Muscle of leg (tissue), 3 donors: ENCODE measurements at regions not wholly inside any gene's neighbourhood (a gene's known extent, or its start where the extent isn't known, plus 50 kb on each side); places are given as distances from the start of the nearest gene placed in this dataset.
"Not testable (repeated sequence)": the region's sequence is repeated elsewhere in the genome, so short reads cannot be mapped to it uniquely, and the experiment has no call there.

Source experiments
- DNase-seq: peaks from one replicate; pipeline ENCODE4 v3.0.0; 2013
- H3K27ac ChIP-seq: one replicate; pipeline ENCODE4 v1.5.1; 2013; ENCODE audit warnings: mild to moderate bottlenecking, low read length, control low read depth
- H3K27me3 ChIP-seq: one replicate; pipeline ENCODE4 v1.6.1; 2013; ENCODE audit warnings: low read length; ENCODE audit not compliant: control insufficient read depth, insufficient read depth
- H3K36me3 ChIP-seq: one replicate; pipeline ENCODE4 v1.6.1; 2013; ENCODE audit warnings: low read length; ENCODE audit not compliant: control insufficient read depth, insufficient read depth
- H3K4me1 ChIP-seq: one replicate; pipeline ENCODE4 v1.6.1; 2013; ENCODE audit warnings: low read length; ENCODE audit not compliant: control insufficient read depth, insufficient read depth
- H3K4me3 ChIP-seq: one replicate; pipeline ENCODE4 v1.5.1; 2013; ENCODE audit warnings: low read length, control low read depth
- H3K9me3 ChIP-seq: replicated peaks from 2 replicates; pipeline ENCODE4 v1.6.1; 2013; ENCODE audit warnings: low read depth, low read length; ENCODE audit not compliant: control insufficient read depth
- WGBS: methylation state at CpG from one replicate; pipeline ENCODE4 v1.1.5; 2013; ENCODE audit warnings: missing lambda C conversion rate; ENCODE audit not compliant: insufficient coverage; 5-methylcytosine and 5-hydroxymethylcytosine counted together

DNA sequence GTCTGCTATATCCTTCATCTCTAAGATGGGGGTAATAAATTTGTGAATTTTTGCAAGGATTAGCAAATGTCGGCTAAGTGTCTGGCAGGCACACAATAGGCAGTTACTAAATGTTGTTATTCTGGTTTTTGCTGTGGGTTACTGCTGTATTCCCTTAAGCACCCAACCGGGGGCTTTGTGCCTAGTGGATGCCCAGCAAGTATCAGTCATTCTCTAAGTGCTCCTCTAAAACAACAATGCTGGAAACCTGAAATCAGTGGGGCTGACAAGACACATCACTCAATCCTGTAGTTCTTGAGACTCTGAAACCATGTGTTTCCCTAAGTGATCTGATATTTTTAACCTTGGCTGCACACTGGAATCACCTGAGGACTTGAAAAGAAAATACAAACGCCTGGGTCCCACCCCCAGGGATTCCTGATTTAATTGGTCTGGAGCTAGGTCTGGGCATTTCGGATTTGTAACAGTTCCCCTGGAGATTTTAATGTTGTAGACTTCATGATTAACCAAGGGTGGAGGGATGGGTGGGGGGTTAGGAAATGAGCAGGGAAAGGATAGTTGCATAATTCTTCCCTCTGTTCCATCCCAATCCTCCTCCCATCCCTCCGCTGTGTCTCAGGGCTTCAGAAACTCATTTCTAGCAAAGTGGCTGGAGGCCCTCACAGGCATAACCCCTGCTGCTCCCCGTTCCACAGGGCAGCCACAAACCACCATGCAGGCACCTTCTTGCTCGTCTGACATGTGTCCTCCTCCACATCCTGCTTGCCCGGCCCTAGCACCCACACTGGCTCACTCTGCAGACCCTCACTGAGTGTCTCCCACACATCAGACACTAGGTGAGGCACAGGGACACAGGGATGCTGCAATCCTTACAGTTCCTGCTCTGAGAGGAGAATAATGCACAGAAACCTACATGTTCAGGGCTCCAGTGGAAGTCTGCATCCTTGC is 61.7 kb upstream of the LYRM9 start:
- Histone ChIP-seq H3K4me3 (no peak overlapping the region), H3K36me3 (no peaks in the 10 kb centered on the region), H3K27me3 (peaks cover 5% of the 10 kb centered on the region), H3K9me3 (no peaks in the 10 kb centered on the region), H3K27ac (no peak overlapping the region), H3K4me1 (no peaks in the 10 kb centered on the region)
- WGBS = 37% methylated on average over 6 of the region's 8 CpGs
- no peak for DNase-seq

DNA sequence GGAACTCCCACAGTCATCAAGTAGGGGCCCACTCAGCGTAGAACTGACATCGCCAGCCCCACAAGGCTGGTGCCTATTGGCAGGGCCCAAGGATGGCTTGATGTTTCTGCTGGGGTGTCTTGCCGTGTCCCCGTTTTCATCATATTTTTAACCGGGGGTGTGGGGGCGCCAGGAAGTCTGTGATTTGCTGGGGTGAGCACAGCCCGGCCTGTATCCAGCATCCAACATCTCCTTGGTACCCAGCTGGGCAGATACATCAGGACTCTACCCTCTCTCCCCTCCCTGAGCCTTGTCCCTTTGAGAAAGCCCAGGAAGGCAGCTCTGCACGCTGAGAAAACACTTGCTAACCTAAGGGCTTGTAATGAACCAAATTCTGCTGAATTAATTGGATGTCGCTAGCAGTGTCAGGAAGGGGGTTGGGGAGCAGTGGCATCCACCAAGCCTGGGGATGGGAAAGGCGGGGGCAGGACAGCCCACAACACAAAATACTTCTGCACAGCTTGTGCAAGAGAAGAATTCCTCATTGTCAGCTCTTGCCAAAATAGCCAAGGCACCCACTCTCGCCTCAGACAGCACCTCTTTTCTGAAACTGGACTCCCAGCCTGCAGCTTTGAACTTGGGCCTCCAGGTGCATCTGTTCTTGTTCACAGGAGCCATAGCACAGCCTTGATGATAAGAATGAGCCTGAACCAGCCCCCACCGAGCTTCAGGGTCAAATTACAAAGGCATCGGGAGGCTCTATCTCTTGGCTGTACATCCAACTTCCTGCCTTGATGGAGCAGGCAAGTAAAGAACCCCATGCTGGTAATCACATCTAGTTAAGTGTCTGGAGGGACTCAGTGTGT is 63.7 kb upstream of the LYRM9 start:
- Histone ChIP-seq H3K4me1 (no peaks in the 10 kb centered on the region), H3K27ac (no peak overlapping the region), H3K27me3 (peaks cover 5% of the 10 kb centered on the region), H3K9me3 (no peaks in the 10 kb centered on the region), H3K4me3 (no peak overlapping the region), H3K36me3 (no peaks in the 10 kb centered on the region)
- 73% methylated on average over 11 of the region's 13 CpGs for WGBS
- no peak for DNase-seq

DNA sequence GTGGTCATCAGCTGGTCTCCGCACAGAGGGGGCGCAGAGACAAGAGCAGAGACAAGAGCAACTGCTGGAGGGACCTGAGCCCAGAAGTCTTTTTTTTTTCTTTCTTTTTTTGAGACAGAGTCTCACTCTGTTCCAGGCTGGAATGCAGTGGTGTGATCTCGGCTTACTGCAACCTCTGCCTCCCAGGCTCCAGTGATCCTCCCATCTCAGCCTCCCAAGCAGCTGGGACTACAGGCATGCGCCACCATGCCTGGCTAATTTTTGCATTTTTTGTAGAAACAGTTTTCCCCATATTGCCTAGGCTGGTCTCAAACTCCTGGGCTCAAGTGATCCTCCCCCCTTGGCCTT is 64.3 kb upstream of the LYRM9 start:
- H3K27me3 ChIP-seq, DNase-seq, H3K27ac ChIP-seq, H3K4me3 ChIP-seq, H3K36me3 ChIP-seq, H3K4me1 ChIP-seq, H3K9me3 ChIP-seq: not testable (repeated sequence)
- WGBS = 64% methylated on average over 2 of the region's 4 CpGs

DNA sequence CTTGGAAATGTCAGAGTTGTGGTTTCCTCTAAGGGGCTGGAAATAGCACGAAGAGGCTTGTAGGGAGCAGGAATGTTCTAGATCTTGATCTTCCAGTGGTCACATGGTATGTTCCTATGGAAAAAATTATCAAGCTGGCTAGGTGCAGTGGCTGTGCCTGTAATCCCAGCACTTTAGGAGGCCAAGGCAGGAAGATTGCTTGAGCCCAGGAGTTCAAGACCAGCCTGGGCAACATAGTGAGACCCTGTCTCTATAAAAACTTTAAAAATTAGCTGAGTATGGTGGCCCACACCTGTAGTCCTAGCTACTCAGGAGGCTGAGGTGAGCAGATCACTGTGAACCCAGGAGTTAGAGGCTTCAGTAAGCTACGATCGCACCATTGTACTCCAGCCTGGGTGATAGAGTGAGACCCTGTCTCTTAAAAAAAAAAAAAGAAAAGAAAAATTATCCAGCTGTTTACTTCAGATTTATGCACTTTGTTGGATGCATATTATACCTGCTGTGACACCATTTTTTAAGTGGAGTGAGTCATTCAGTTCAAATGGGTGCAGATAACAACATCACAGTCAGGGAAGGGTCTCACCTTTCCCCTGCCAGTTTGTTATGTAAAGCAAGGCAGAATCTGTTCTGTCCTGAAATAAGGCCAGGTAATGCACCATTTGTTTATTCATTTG is 65.7 kb upstream of the LYRM9 start:
- H3K9me3 ChIP-seq = no peaks in the 10 kb centered on the region
- WGBS = 75% methylated on average over 1 of the region's 3 CpGs
- DNase-seq = no peak

DNA sequence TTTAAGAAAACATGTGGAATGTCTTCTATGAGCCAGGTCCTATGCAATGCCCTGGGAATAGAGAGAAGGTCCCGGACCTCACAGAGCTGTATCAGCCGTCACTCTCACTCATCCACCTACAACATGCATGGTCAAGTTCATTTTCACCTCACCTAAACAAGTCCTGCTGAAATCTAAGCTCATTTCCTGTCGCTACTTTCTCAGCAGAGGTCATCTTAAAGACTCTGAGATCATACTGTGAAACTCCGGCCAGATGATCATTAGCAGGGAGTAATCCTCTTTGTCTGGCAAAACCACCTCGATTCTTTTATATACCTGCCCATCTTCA is 66.2 kb upstream of the LYRM9 start:
- Histone ChIP-seq H3K27ac (no peak overlapping the region), H3K9me3 (no peaks in the 10 kb centered on the region), H3K36me3 (no peaks in the 10 kb centered on the region), H3K4me3 (no peak overlapping the region), H3K27me3 (peaks cover 5% of the 10 kb centered on the region), H3K4me1 (no peaks in the 10 kb centered on the region)
- DNase-seq = no peak
- WGBS = 7% methylated on average over 3 of the region's 5 CpGs

More for the DNA sequence above, 65.7 kb upstream of the LYRM9 start:
- peaks cover 5% of the 10 kb centered on the region for H3K27me3 ChIP-seq
- H3K4me1 ChIP-seq = no peaks in the 10 kb centered on the region
- H3K27ac ChIP-seq = no peak overlapping the region
- H3K36me3 ChIP-seq = no peaks in the 10 kb centered on the region
- no peak overlapping the region for H3K4me3 ChIP-seq

DNA sequence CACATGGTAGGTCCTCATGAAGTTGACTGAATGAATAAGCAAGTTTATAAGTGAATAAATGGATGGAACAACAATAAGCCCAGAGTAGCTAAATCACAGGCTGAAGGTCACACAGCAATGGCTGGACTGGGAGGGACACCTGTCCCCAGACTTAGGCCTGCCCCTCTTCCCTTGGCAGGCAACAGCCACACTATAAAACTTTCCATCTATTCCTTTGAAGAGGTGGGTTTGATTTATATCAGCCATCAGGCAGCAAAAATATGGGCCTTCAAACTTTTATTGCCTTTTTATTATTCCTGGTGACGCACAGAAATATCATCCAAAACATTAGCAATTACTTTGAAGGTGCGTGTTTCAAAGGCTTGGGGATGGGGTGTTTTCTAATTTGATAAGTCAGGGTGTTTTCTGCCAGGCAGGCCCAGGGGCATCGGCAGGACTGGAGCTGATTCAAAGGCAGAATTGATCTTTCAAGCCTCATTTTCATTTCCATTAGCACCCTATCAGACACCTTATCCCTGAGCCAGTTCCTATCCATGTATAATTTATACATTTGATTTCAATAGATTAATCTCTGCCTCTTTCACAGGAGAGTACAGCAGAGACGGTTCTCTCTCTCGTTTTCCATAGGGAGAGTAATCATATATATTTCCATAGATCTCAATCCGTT is 67.2 kb upstream of the LYRM9 start:
- H3K27me3 ChIP-seq = peaks cover 2% of the 10 kb centered on the region
- DNase-seq = no peak
- H3K4me3 ChIP-seq = no peak overlapping the region
- H3K36me3 ChIP-seq = no peaks in the 10 kb centered on the region
- no peak overlapping the region for H3K27ac ChIP-seq
- H3K9me3 ChIP-seq = no peaks in the 10 kb centered on the region
- WGBS = no CpG with 5 or more reads among the region's 6 CpGs
- no peaks in the 10 kb centered on the region for H3K4me1 ChIP-seq

DNA sequence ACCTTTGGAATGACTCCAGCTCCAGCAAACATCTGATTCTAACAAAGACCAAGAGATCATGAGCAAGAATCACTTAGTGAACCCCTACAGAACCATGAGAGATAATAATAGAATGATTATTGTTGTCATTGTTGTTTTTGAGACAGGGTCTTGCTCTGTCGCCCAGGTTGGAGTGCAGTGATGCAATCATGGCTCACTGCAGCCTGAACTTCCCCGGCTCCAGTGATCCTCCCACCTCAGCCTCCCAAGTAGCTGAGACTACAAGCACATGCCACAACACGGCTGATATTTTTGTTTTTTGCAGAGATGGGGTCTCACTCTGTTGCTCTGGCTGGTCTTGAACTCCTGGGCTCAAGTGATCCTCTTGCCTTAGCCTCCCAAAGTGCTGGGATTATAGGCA is 69.4 kb upstream of the LYRM9 start:
- H3K9me3 ChIP-seq, H3K36me3 ChIP-seq, DNase-seq, H3K4me3 ChIP-seq, H3K27me3 ChIP-seq, H3K27ac ChIP-seq, H3K4me1 ChIP-seq: not testable (repeated sequence)
- 86% methylated on average over 1 of the region's 3 CpGs for WGBS

DNA sequence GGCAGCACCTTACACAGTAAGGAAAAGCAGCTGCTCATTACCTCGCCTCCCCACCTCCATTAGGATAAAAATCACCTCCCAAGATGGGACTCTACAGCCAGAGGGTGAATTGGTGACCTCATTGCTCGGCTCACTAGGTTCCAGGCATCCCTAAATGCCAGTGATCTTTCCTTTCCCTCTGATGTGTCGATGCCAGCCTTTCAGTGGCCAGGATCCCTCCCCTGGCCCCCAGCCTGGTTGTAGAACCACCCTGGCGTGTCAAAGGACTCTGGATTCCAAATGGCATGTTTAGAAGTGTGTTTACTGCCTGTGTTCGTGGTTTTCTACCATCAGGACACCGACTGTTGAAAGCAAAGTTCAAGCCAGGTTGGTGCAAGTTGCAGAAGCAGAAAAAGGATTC is 72.1 kb upstream of the LYRM9 start:
- Histone ChIP-seq H3K27ac (no peak overlapping the region), H3K36me3 (no peaks in the 10 kb centered on the region), H3K4me1 (no peaks in the 10 kb centered on the region), H3K4me3 (no peak overlapping the region), H3K9me3 (no peaks in the 10 kb centered on the region), H3K27me3 (no peaks in the 10 kb centered on the region)
- WGBS = 58% methylated on average over 5 of the region's 6 CpGs
- no peak for DNase-seq

DNA sequence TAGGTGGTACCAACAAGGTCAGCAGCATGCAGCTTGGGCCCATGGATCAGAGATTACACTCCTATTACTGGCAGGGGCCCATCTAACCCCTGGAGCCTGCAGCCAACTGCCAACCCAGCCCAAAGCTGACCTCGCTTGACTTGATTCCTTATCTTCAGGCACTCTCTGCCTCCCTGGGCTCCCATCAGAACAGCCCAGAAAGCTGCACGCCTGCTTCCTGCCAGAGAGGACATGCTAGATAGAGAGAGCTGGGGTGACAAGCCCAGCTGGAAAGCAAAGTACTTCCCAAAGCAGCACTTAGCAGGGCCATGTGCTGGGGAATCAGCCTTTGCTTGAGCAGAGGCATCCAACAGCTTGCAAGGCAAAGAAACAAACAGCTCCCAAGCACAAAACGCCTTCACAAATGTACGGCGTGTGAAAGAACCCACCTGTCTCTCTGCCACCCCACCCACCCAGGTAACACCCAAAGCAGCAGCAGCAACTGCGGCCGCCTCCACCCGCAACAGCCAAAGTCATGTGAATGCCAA is 74.2 kb upstream of the NLK start:
- Histone ChIP-seq H3K36me3 (no peaks in the 10 kb centered on the region), H3K4me1 (no peaks in the 10 kb centered on the region), H3K27ac (no peak overlapping the region), H3K9me3 (no peaks in the 10 kb centered on the region), H3K4me3 (no peak overlapping the region), H3K27me3 (no peaks in the 10 kb centered on the region)
- WGBS = 72% methylated on average over 5 of the region's 8 CpGs
- DNase-seq = no peak
